A549 (cell line): ENCODE measurements at regions not wholly inside any gene's neighbourhood (a gene's known extent, or its start where the extent isn't known, plus 50 kb on each side); places are given as distances from the start of the nearest gene placed in this dataset.
"Not testable (repeated sequence)": the region's sequence is repeated elsewhere in the genome, so short reads cannot be mapped to it uniquely, and the experiment has no call there.

Experiments
- CTCF ChIP-seq: fragments of >200 bp; sonication (Bioruptor Twin); formaldehyde crosslinking; IDR thresholded peaks from 3 replicates; pipeline ENCODE4 v1.5.1; 2016
- FOXS1 ChIP-seq: fragments of 250-450 bp; sonication (Bioruptor Pico); IDR thresholded peaks from 2 replicates; pipeline ENCODE4 v1.5.0; 2020; ENCODE audit warnings: mild to moderate bottlenecking, moderate library complexity
- HDAC2 ChIP-seq: fragments of 200-600 bp; sonication (generic); IDR thresholded peaks from 2 replicates; pipeline ENCODE4 v1.6.1; 2016
- POLR2A ChIP-seq: IDR thresholded peaks from 2 replicates; pipeline ENCODE4 v1.6.1; 2012; ENCODE audit warnings: mild to moderate bottlenecking, low read length
- RCOR1 ChIP-seq: fragments of 150-350 bp; IDR thresholded peaks from 2 replicates; pipeline ENCODE4 v1.6.1; 2014; ENCODE audit warnings: antibody characterized with exemption, low read length, low read depth
- RFX5 ChIP-seq: fragments of 450-650 bp; IDR thresholded peaks from 2 replicates; pipeline ENCODE4 v1.7.1; 2014; ENCODE audit warnings: antibody characterized with exemption, mild to moderate bottlenecking, moderate library complexity
- TP53 ChIP-seq: fragments of 250-450 bp; sonication (Bioruptor Pico); IDR thresholded peaks from 2 replicates; pipeline ENCODE4 v1.5.0; 2021; ENCODE audit warnings: mild to moderate bottlenecking, moderate library complexity
- ZFP36 ChIP-seq: fragments of 450-650 bp; IDR thresholded peaks from 2 replicates; pipeline ENCODE4 v1.6.1; 2014; ENCODE audit warnings: borderline replicate concordance; ENCODE audit not compliant: partially characterized antibody

DNA sequence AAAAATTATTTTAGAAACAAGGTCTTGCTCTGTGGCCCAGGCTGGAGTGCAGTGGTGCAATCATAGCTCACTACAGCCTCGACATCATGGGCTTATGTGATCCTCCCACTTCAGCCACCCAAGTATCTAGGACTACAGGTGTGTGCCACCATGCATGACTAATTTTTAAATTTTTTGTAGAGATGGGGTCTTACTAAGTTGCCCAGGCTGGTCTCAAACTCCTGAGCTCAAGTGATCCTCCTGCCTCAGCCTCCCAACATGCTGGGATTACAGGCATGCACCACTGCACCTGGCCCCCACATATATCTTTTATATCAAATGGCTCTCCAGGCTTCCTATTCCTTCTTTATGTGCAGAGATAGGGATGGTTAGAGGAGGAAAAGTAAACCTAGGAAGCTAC, 91.2 kb upstream of the SVIL start:
- TF ChIP-seq POLR2A; CTCF; HDAC2; FOXS1 (CRISPR knock-in tag); RFX5; RCOR1; TP53; ZFP36: not testable (repeated sequence)
